H4 (cell line): ENCODE measurements at regions not wholly inside any gene's neighbourhood (a gene's known extent, or its start where the extent isn't known, plus 50 kb on each side); places are given as distances from the start of the nearest gene placed in this dataset.
A peak's percentile ranks its signal among the peaks of the same experiment; 100 is the strongest.
"Not testable (repeated sequence)": the region's sequence is repeated elsewhere in the genome, so short reads cannot be mapped to it uniquely, and the experiment has no call there.

Source experiments
- DNase-seq: peaks from one replicate; pipeline ENCODE4 v3.0.0-alpha.2; 2015; ENCODE audit warnings: low spot score

DNA sequence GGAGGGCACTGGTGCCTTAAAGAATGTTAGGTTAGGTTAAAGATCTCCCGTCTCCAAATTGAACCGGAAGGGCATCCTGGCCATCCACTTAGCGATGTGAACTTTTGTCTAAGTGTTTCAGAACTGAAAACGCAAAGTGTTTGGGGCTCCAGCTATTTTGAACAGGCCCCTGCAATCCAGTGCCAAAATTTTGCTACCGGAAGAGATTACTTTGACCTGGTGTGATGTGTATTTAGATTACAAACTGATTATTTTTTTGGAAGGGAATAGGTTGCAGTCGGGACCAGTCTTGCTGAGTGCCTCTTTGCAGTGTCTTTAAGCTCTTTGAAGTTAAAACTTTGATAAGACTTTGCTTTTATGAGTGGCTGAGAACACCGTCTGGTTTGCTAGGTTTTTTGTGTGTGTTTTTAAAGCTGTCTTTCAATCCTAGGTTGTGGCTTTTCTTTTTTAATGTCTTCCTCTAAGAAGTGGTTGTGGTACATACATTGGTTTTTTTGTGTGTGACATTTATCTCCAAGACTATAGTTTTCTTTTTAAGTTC lies 179.6 kb downstream of the OR4M2 start:
- no peak for DNase-seq

DNA sequence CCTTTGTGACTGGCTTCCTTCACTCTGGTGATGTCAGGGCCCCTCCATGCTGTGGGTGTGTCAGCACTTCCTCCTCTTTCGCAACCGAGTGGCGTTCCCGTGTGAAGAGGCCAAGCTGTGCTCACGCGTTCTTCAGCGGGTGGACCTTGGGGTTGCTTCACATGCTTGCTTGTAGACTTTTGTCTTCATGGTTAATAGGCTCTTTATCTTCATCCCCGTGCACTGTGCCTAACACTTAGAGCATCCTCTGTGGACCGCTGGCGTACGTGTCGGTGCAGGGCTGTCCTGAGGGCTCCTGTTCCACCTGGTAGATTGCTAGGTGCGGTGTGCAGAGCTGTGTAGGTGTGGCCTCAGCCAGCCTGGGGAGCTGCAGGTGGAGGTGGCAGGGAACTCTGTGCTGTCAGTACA lies 182.3 kb downstream of the OR4M2 start:
- DNase-seq = peak; percentile 43

DNA sequence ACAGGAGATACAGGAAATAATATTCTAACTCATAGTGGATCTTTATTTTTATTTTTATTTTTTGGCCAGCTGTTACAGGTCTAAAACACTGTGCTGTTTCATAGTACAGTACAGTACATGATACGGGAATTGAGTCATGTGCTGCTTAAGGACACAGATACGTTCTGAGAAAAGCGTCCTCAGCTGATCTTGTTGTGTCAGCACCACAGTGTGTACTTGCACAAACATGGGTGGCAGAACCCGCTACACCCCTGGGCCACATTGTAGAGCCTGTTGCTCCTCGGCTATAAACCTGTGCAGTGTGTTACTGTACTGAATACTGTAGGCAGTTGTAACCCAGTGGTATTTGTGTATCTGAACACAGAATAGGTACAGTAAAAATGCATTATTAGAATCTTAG lies 183.4 kb downstream of the OR4M2 start:
- DNase-seq = no peak

DNA sequence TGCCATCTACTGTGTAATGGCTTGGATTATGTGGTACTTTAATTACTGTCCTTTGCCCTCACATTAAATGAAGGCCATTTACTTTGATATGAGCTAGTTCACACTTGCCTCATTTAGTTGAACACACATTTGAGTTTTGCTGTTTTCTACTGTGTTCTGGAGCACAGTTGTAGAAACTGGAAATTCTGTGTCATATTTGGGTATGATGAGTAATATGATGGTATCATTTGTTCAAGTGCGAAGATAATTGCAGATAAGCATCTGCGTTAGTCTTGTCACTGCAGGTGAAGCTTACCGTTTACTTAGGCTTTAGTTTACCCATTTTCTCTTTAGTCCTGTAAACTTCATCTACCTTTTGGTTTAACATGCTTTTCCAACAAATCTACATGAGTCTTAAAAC lies 183.9 kb downstream of the OR4M2 start:
- DNase-seq = not testable (repeated sequence)

DNA sequence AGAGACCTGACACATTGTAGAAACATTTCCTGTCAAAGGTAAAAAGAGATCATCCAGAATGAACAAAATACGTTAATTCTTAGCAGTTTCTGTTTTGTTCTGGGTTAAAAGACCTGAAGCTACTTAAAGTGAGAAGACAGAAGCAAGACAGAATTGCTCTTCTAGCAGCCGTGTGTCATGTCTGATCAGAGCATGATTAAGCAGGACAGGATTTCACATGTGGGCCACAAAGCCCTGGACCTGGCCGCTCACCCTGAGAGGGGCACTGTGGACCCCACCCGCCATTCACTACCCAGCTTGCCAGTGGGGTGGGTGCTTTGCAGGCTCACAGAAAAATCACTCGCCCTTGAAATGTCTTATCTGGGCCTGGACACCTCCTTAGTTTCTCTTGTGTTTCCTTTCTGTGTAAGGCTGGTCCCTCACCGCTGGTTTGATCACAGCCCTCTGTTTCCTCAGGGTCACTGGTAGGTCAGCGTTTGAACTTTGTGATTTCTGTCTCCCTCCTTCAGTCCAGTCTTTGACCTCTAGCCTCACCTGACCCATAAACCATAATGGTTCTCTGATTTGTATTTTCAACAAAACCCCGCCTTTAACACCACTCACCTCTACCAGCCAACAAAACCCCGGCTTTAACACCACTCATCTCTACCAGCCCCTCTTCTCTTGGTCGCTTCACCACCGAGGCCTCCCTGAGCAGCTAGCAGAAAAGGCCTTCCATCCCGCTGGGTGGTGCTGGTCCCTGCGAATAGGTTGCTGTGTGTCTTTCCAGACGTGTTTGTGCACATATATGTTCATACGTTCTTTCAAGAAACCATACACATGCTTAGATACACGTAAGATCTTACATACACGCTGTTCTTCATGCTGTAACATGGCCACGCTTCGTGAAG lies 185.0 kb downstream of the OR4M2 start:
- DNase-seq = no peak

DNA sequence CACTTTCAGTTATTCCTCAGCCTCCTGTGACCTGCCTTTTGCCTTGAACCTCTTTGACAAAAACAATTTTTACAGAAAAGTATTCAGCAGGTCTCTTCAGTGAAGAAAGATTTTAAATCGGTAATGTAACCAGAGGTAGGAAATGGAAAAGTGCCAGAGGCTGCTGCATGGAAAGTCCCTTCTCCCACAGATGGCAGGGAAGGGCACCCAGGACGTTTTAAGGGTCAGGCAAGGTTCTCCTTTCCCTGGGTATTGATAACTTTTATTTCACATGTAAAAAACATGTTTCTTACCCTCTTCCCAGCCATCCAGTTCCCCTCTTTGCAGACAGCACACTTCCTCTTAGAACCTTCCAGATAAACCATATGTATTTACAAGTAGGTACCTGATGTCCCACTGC lies 185.6 kb downstream of the OR4M2 start:
- DNase-seq = no peak

DNA sequence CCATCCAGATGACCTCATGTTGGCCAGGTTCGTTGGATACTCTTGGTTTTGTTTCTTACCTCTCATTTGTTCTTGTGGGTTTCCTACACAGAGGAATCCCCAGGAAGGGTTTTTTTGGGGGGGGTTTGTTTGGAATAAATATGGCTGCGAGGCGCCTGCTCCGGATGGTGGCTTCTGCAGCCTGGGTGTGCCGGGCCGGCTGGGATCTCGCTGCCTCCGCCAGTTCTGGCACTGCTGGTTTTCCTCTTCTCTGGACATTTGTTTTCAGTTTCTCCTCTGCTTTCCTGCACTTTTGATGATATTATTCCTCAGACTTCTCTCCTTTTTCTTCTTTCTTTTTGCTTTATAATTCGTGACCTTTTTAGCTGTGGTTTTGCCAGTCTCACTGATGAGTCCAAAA lies 187.4 kb downstream of the OR4M2 start:
- DNase-seq = no peak

DNA sequence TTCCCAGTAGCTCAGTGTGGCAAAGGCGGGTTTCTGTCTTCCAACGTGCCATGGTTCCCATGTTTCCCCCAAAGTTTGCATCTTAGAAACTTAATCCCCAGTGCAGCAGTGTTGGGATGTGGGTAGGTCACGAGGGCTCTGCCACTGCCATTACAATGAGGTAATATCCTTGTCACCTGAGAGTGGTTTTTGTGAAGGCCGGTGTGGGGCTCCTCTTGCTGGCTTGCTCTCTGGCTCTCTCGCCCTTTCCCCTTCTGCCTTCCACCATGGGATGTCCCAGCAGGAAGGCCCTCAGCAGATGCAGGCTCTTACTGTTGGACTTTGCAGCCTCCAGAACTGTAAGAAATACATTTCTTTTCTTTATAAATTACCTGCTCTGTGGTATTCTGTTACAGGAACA lies 187.9 kb downstream of the OR4M2 start:
- not testable (repeated sequence) for DNase-seq

DNA sequence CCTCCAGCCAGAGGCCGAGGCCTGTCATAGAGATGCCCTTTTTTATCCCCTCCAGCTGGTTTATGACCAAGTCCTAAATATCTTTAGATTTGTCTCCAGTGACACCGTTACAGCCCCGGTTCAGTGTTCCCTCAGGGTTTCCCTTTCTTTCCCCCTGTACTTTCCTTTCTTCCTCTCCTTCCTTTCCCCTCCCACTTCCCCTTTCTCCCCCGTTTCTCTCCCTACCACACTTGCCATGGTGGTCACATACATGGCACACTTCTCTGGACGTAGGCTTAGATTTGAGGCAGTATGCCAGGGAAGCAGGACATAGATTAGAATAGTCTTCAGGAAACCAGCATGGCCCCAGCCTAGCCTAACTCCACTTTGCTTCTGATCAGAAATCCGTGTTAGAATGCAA lies 188.3 kb downstream of the OR4M2 start:
- not testable (repeated sequence) for DNase-seq

DNA sequence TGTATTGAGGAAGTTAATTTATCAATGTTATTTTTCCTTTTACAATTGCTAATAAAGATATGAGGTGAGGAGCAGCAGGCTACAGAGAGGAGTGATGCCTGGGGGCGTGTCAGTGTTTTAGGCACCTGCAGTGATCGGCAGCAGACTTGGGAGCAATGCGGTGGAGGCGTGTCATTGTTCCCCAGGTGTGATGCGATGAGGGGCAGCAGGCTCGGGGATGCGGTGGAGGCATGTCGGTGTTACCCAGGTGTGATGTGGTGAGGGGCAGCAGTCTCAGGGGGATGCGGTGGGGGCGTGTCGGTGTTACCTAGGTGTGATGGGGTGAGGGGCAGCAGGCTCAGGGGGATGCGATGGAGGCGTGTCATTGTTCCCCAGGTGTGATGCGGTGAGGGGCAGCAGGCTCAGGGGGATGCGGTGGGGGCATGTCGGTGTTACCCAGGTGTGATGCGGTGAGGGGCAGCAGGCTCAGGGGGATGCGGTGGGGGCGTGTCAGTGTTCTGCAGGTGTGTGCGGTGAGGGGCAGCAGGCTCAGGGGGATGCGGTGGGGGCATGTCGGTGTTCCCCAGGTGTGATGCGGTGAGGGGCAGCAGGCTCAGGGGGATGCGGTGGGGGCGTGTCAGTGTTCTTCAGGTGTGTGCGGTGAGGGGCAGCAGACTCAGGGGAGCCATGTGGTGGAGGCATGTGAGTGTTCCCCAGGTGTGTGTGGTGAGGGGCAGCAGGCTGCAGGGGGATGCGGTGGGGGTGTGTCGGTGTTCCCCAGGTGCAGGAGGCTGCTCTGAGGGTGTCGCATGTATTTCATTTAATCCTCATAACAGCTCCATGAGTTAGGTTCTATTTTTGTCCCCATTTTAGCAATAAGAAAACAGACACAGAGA lies 186.2 kb upstream of the GOLGA6L22 start:
- not testable (repeated sequence) for DNase-seq

DNA sequence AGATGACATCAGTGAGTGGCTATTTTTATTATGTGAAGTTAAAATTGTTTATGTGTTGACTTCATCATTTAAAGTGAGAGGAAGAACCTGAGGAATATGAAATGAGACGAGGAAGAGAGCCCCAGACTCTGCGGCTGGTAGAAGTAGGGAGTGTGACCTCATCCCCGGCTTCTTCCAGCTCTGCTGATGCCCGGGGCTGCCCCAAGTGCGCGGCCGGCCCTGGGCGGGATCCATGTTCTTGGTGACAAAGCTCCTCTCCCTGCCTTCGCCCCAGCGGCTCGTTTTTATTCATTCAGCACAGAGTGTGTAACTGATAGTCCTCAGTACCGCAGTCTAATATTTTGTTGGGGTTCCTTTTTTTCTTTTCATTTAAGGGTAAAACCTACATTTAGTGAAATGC lies 185.5 kb upstream of the GOLGA6L22 start:
- DNase-seq = not testable (repeated sequence)

DNA sequence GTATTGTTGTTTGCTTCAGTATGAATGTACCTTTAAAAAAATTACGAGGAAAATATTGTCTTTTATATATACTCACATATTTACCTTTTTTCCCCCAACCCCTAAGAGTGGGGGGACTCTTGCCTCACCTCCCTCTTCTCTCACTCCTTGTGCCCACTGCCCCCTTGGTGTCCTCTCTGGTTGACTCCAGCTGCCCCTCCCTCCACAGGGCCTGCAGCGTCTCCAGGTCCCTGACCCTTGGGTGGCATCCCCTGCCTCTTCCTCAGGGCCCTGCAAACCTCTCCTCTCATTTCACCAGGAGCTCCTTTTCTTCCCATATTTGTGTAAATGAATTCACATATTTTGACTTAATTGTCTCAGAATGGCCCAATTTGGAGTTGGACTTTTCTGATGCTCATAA lies 184.3 kb upstream of the GOLGA6L22 start:
- not testable (repeated sequence) for DNase-seq

DNA sequence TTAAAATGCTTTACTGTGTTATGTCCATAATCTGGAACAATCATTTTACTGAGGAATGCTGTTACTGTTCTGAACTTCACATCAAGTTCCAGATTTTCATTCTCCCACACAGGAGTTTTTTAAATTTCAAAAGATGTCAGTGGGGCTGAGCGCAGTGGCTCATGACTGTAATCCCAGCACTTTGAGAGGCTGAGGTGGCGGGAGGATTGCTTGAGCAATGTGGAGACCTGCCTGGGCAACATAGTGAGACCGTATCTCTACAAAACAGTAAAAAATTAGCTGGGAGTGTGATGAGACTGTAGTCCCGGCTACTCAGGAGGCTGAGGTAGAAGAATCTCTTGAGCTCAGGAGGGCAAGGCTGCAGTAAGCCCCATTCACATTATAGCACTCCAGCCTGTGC lies 177.9 kb upstream of the GOLGA6L22 start:
- DNase-seq = not testable (repeated sequence)

DNA sequence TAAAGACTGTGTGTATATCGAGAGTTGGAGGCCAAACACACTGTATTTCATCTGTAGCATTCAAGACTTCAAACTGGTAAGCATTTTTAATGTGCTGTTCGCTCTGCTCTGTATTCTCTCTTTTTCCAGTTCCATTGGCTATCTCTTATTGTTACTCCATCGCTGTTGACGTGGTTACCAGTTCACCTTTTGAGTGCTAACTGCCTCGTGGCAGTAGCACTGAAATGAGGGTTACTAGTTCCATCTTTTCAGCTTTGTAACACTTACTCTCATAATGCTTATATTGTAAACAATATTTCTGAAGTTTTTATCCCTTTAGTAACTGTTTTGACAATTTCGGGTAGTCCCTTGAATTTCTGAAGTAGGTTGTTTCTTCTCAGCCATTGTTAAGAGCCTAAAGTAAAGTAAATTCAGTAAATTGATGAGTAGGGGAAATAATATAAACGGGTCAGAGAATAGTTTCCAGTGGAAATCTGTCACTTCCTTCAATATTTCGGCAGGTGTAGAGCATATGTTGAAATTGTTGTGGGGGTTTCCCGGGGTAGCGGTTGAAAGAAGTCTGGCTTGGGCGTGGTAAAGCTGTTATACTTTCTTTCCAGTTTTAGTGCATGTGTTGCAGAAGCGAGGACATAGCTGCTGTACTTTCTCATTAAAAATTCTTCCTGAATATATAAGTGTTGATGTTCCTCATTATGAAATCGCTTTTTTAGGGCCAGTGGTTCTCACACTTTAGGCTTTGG lies 175.7 kb upstream of the GOLGA6L22 start:
- not testable (repeated sequence) for DNase-seq

DNA sequence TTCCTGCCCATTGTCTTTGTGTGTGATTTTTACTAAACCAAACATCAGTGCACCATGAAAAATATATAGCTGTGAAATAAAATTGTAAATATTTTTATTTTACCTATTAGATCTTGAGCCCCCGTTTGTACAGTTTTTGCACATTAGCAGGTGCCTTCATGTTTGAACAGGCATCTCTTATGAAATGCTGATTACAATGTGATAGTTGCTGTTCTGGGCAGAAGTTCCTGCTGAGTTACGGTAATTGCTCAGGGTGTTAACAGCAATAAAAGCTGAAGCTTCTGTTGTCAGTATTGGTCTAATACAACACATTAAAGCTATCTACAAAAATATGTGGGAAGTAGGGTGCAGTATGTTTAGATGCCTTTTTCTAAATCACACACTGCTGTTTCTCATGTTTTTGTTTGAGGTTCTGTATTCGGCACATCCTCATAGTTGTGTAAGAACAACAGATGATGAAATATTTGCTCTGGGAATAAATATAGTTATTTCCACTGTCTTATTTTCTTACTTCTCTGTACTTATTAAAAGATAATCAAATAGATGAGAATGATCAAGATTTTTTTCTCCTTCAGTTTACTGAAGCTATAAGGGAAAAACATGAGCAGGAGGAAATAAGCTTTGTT lies 173.8 kb upstream of the GOLGA6L22 start:
- not testable (repeated sequence) for DNase-seq

DNA sequence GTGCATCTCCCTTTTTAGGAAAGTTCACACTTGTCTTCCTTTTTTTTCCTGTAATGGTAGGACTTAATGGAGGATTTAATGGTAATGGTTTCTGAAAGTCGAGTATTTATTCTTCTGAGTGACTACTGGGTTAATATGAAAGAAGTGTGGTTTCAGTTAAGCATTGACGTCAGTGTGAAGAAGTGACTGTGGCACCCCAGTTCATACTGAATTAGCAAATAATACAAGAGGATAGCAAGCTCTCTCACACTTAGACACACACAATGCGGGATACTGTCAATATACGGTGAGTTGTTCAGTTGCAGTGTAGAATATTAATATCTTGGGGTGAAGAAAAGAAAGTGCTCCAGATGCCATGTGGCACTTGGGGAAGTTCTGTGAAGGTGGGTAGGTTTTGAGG lies 167.6 kb upstream of the GOLGA6L22 start:
- DNase-seq = not testable (repeated sequence)

DNA sequence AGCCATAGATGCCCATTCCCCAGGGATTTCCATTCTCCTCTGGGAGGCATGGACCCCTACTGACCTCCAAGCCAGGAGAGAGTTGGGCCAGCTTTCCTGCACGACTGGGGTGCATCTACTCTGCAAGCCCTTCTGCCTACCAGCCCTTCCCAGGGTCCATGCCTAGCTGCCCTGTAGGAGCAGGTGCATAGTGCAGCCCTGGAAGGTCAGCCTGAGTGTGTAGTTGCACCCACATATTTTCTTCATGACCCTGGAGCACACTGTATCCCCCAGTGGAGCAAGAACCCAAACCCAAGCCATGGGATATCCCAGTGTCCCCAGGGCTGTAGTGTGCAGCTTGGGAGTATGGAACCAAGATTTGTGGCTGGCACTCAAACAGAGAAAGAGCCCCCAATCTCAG lies 155.6 kb upstream of the GOLGA6L22 start:
- DNase-seq = not testable (repeated sequence)
